H9 (cell line): ENCODE measurements at regions not wholly inside any gene's neighbourhood (a gene's known extent, or its start where the extent isn't known, plus 50 kb on each side); places are given as distances from the start of the nearest gene placed in this dataset.

ENCODE experiments used
- DNase-seq: peaks from one replicate; pipeline ENCODE4 v3.0.0-alpha.2; 2017
- H2AFZ ChIP-seq: one replicate; pipeline ENCODE4 v1.6.1; 2013; ENCODE audit warnings: mild to moderate bottlenecking, low read length, control low read depth, moderate library complexity
- H2AK5ac ChIP-seq: 2 replicates; pipeline ENCODE4 v1.6.1; 2013; ENCODE audit warnings: low read length, control low read depth, mixed read lengths; ENCODE audit not compliant: insufficient read length
- H2BK120ac ChIP-seq: one replicate; pipeline ENCODE4 v1.6.1; 2013; ENCODE audit warnings: low read depth, mild to moderate bottlenecking, low read length, control low read depth, inconsistent platforms; ENCODE audit not compliant: poor library complexity, severe bottlenecking
- H2BK12ac ChIP-seq: 2 replicates; pipeline ENCODE4 v1.6.1; 2013; ENCODE audit warnings: low read length, control low read depth, mixed read lengths, low read depth; ENCODE audit not compliant: insufficient read length
- H2BK15ac ChIP-seq: 2 replicates; pipeline ENCODE4 v1.6.1; 2013; ENCODE audit warnings: low read depth, low read length, control low read depth
- H2BK20ac ChIP-seq: one replicate; pipeline ENCODE4 v1.6.1; 2013; ENCODE audit warnings: low read depth, mild to moderate bottlenecking, low read length, control low read depth, inconsistent platforms; ENCODE audit not compliant: poor library complexity, severe bottlenecking
- H2BK5ac ChIP-seq: 2 replicates; pipeline ENCODE4 v1.6.1; 2013; ENCODE audit warnings: low read length, control low read depth, mixed read lengths; ENCODE audit not compliant: insufficient read length
- H3K14ac ChIP-seq: 2 replicates; pipeline ENCODE4 v1.6.1; 2013; ENCODE audit warnings: low read length, control low read depth; ENCODE audit not compliant: insufficient read depth
- H3K18ac ChIP-seq: 2 replicates; pipeline ENCODE4 v1.6.1; 2013; ENCODE audit warnings: low read depth, mild to moderate bottlenecking, mixed read lengths, low read length, control low read depth; ENCODE audit not compliant: insufficient read length
- H3K23ac ChIP-seq: 2 replicates; pipeline ENCODE4 v1.6.1; 2013; ENCODE audit warnings: low read length, control low read depth, mixed read lengths, low read depth; ENCODE audit not compliant: insufficient read length
- H3K23me2 ChIP-seq: 2 replicates; pipeline ENCODE4 v1.6.1; 2013; ENCODE audit warnings: low read depth, mild to moderate bottlenecking, mixed read lengths, low read length, control low read depth; ENCODE audit not compliant: insufficient read length, poor library complexity, severe bottlenecking
- H3K27ac ChIP-seq: 2 replicates; pipeline ENCODE4 v1.5.1; 2013; ENCODE audit warnings: low read length, control low read depth, mixed read lengths, low read depth; ENCODE audit not compliant: insufficient read length
- H3K27me3 ChIP-seq: 2 replicates; pipeline ENCODE4 v1.6.1; 2013; ENCODE audit warnings: low read length, control low read depth, inconsistent platforms; ENCODE audit not compliant: insufficient read depth
- H3K4ac ChIP-seq: 2 replicates; pipeline ENCODE4 v1.6.1; 2013; ENCODE audit warnings: low read depth, mild to moderate bottlenecking, control low read depth, inconsistent platforms, low read length, moderate library complexity
- H3K4me1 ChIP-seq: 2 replicates; pipeline ENCODE4 v1.6.1; 2013; ENCODE audit warnings: low read length, control low read depth, inconsistent platforms; ENCODE audit not compliant: insufficient read depth
- H3K4me2 ChIP-seq: 2 replicates; pipeline ENCODE4 v1.6.1; 2013; ENCODE audit warnings: low read length, control low read depth, mixed read lengths; ENCODE audit not compliant: insufficient read length, insufficient read depth
- H3K56ac ChIP-seq: 2 replicates; pipeline ENCODE4 v1.6.1; 2013; ENCODE audit warnings: low read depth, mild to moderate bottlenecking, mixed read lengths, low read length, control low read depth; ENCODE audit not compliant: insufficient read length
- H3K79me1 ChIP-seq: 2 replicates; pipeline ENCODE4 v1.6.1; 2013; ENCODE audit warnings: low read depth, mild to moderate bottlenecking, moderate library complexity, low read length, control low read depth, inconsistent platforms; ENCODE audit not compliant: insufficient read depth, poor library complexity, severe bottlenecking
- H3K79me2 ChIP-seq: 2 replicates; pipeline ENCODE4 v1.6.1; 2013; ENCODE audit warnings: low read length, control low read depth, inconsistent platforms; ENCODE audit not compliant: insufficient read depth
- H3K9ac ChIP-seq: 2 replicates; pipeline ENCODE4 v1.6.1; 2013; ENCODE audit warnings: low read length, control low read depth, mixed read lengths; ENCODE audit not compliant: insufficient read length; ENCODE audit errors: extremely low read depth
- H3K9me3 ChIP-seq: one replicate; pipeline ENCODE4 v1.6.1; 2013; ENCODE audit warnings: low read depth, low read length, inconsistent platforms; ENCODE audit not compliant: control insufficient read depth
- H3T11ph ChIP-seq: one replicate; pipeline ENCODE4 v1.6.1; 2013; ENCODE audit warnings: mild to moderate bottlenecking, low read length, control low read depth, inconsistent platforms
- H4K20me1 ChIP-seq: one replicate; pipeline ENCODE4 v1.6.1; 2013; ENCODE audit not compliant: control insufficient read depth, insufficient read length, insufficient read depth
- H4K5ac ChIP-seq: 2 replicates; pipeline ENCODE4 v1.6.1; 2013; ENCODE audit warnings: low read depth, mild to moderate bottlenecking, mixed read lengths, low read length, control low read depth; ENCODE audit not compliant: insufficient read length
- H4K8ac ChIP-seq: replicated peaks from 2 replicates; pipeline ENCODE4 v1.6.1; 2013; ENCODE audit warnings: low read length, control low read depth, mixed read lengths, low read depth; ENCODE audit not compliant: insufficient read length
- H4K91ac ChIP-seq: 2 replicates; pipeline ENCODE4 v1.6.1; 2013; ENCODE audit warnings: low read depth, mild to moderate bottlenecking, moderate library complexity, mixed read lengths, low read length, control low read depth; ENCODE audit not compliant: insufficient read length
- H3K27ac Mint-ChIP-seq, 3 experiments: 2 replicates in 2 of 3; 3 replicates in 1 of 3; pipeline ENCODE4 v1.8.0; 2020 to 2021; ENCODE audit warnings: mixed read lengths in 3 of 3, mild to moderate bottlenecking in 1 of 3, moderate library complexity in 1 of 3
- H3K27me3 Mint-ChIP-seq: 2 replicates; pipeline ENCODE4 v1.8.0; 2021; ENCODE audit warnings: low read depth, mild to moderate bottlenecking, moderate library complexity, mixed read lengths
- H3K36me3 Mint-ChIP-seq, 3 experiments: 2 replicates in 2 of 3; 3 replicates in 1 of 3; pipeline ENCODE4 v1.8.0; 2020 to 2021; ENCODE audit warnings: low read depth in 3 of 3, mixed read lengths in 3 of 3; ENCODE audit not compliant: insufficient read depth in 1 of 3
- H3K4me1 Mint-ChIP-seq, 2 experiments: 2 replicates each; pipeline ENCODE4 v1.8.0; 2020; ENCODE audit warnings: mixed read lengths in 2 of 2
- H3K4me3 Mint-ChIP-seq, 2 experiments: 2 replicates in 1 of 2; 3 replicates in 1 of 2; pipeline ENCODE4 v1.8.0; 2020 to 2021; ENCODE audit warnings: mild to moderate bottlenecking in 2 of 2, mixed read lengths in 2 of 2, moderate library complexity in 1 of 2
- H3K9me3 Mint-ChIP-seq, 2 experiments: 2 replicates in 1 of 2; 3 replicates in 1 of 2; pipeline ENCODE4 v1.8.0; 2020; ENCODE audit warnings: mild to moderate bottlenecking in 2 of 2, mixed read lengths in 2 of 2, moderate library complexity in 1 of 2
- CTCF ChIP-seq: fragments of 200-600 bp; sonication (generic); conservative IDR thresholded peaks from 3 replicates; pipeline ENCODE4 v1.8.0; 2021; ENCODE audit warnings: antibody characterized with exemption, mild to moderate bottlenecking
- WGBS: extraction: QIAGEN DNeasy Blood & Tissue Kit; methylation state at CpG from one replicate; pipeline ENCODE4 v1.1.7; 2013; ENCODE audit warnings: missing lambda C conversion rate, low lambda C conversion rate, mixed read lengths; ENCODE audit not compliant: insufficient read length; ENCODE audit errors: extremely low coverage; 5-methylcytosine and 5-hydroxymethylcytosine counted together

- Histone ChIP-seq H3T11ph (no peak overlapping the region), H3K23ac (no peak overlapping the region), H3K9ac (no peak overlapping the region), H2BK120ac (no peak overlapping the region), H3K56ac (no peak overlapping the region), H3K27me3 (no peaks in the 10 kb centered on the region), H3K27ac (no peak overlapping the region), H4K8ac (no peak overlapping the region), H2AFZ (no peak overlapping the region), H3K4me1 (no peaks in the 10 kb centered on the region), H4K20me1 (no peaks in the 10 kb centered on the region), H3K79me2 (no peaks in the 10 kb centered on the region), H3K18ac (no peak overlapping the region), H2BK15ac (no peak overlapping the region), H3K79me1 (no peaks in the 10 kb centered on the region), H3K14ac (no peak overlapping the region), H3K23me2 (no peaks in the 10 kb centered on the region), H2BK20ac (no peak overlapping the region), H4K5ac (no peak overlapping the region), H2AK5ac (no peak overlapping the region), H2BK12ac (no peak overlapping the region), H2BK5ac (no peak overlapping the region), H4K91ac (no peak overlapping the region), H3K4ac (no peak overlapping the region), H3K9me3 (no peaks in the 10 kb centered on the region), H3K4me2 (no peak overlapping the region)
- TF ChIP-seq CTCF: no peak
- no CpG with 5 or more reads among the region's 8 CpGs for WGBS
- Mint-ChIP-seq H3K27me3 (peaks cover 8% of the 10 kb centered on the region), H3K27ac (no peak overlapping the region), H3K4me3 (no peak overlapping the region), H3K4me1 (peaks cover 15 to 24% of the 10 kb centered on the region in 2 experiments), H3K9me3 (no peaks in the 10 kb centered on the region), H3K36me3 (no peaks in the 10 kb centered on the region)
- peak; percentile 11 for DNase-seq
Observed at GRCh38 chr1:30405631-30406212, 317.7 kb downstream of the MATN1 start.
